Progenitor cell of endocrine pancreas (in vitro differentiated cells): ENCODE measurements at regions not wholly inside any gene's neighbourhood (a gene's known extent, or its start where the extent isn't known, plus 50 kb on each side); places are given as distances from the start of the nearest gene placed in this dataset.

Experiments
- DNase-seq: peaks from one replicate; pipeline ENCODE4 v3.0.0; 2021; ENCODE audit warnings: low spot score; ENCODE audit not compliant: unreplicated experiment
- H3K27ac Mint-ChIP-seq: 2 replicates; pipeline ENCODE4 v1.8.0; 2021; ENCODE audit warnings: mild to moderate bottlenecking, moderate library complexity, mixed read lengths
- H3K27me3 Mint-ChIP-seq: 2 replicates; pipeline ENCODE4 v1.8.0; 2021; ENCODE audit warnings: mixed read lengths
- H3K36me3 Mint-ChIP-seq: 2 replicates; pipeline ENCODE4 v1.8.0; 2022; ENCODE audit warnings: mixed read lengths; ENCODE audit not compliant: insufficient read depth
- H3K4me1 Mint-ChIP-seq: 2 replicates; pipeline ENCODE4 v1.8.0; 2021; ENCODE audit warnings: low read depth, mixed read lengths
- H3K4me3 Mint-ChIP-seq: 2 replicates; pipeline ENCODE4 v1.8.0; 2021; ENCODE audit warnings: low read depth, mild to moderate bottlenecking, moderate library complexity, mixed read lengths
- H3K9me3 Mint-ChIP-seq: 2 replicates; pipeline ENCODE4 v1.8.0; 2021; ENCODE audit warnings: low read depth, mixed read lengths
- TF ChIP-seq, protein P1 (sequence below): fragments of 200-600 bp; sonication (generic); IDR thresholded peaks from one replicate; pipeline ENCODE4 v1.5.0; 2021; ENCODE audit warnings: antibody characterized with exemption, mild to moderate bottlenecking; ENCODE audit not compliant: unreplicated experiment

DNA sequence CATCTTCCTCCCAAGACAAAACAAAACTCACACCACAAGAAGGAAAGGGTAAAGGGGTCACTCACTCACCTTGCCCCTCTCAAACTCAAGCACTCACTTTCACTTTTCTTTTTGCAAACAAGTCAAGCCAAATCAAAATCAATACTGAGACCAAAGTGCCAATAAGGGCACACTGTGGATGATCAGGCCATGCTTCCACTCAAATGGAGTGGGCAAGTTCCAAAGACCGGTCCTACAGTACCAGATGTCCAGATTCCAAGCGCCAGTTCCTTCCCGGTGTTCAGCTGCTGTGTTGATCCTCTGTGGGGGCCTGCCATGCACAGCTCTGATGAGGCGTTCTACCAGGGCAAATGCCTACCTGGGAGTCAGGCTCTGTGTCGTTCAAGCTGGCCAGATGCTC is 162.6 kb upstream of the GRIK2 start:
- no peak overlapping the region for H3K27ac Mint-ChIP-seq
- no peak overlapping the region for H3K4me3 Mint-ChIP-seq
- DNase-seq, result no peak
- H3K4me1 Mint-ChIP-seq, result no peaks in the 10 kb centered on the region
- no peaks in the 10 kb centered on the region for H3K9me3 Mint-ChIP-seq
- no peaks in the 10 kb centered on the region for H3K27me3 Mint-ChIP-seq
- TF ChIP-seq, protein P1, sequence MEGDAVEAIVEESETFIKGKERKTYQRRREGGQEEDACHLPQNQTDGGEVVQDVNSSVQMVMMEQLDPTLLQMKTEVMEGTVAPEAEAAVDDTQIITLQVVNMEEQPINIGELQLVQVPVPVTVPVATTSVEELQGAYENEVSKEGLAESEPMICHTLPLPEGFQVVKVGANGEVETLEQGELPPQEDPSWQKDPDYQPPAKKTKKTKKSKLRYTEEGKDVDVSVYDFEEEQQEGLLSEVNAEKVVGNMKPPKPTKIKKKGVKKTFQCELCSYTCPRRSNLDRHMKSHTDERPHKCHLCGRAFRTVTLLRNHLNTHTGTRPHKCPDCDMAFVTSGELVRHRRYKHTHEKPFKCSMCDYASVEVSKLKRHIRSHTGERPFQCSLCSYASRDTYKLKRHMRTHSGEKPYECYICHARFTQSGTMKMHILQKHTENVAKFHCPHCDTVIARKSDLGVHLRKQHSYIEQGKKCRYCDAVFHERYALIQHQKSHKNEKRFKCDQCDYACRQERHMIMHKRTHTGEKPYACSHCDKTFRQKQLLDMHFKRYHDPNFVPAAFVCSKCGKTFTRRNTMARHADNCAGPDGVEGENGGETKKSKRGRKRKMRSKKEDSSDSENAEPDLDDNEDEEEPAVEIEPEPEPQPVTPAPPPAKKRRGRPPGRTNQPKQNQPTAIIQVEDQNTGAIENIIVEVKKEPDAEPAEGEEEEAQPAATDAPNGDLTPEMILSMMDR, result no peak
- no peaks in the 10 kb centered on the region for H3K36me3 Mint-ChIP-seq

DNA sequence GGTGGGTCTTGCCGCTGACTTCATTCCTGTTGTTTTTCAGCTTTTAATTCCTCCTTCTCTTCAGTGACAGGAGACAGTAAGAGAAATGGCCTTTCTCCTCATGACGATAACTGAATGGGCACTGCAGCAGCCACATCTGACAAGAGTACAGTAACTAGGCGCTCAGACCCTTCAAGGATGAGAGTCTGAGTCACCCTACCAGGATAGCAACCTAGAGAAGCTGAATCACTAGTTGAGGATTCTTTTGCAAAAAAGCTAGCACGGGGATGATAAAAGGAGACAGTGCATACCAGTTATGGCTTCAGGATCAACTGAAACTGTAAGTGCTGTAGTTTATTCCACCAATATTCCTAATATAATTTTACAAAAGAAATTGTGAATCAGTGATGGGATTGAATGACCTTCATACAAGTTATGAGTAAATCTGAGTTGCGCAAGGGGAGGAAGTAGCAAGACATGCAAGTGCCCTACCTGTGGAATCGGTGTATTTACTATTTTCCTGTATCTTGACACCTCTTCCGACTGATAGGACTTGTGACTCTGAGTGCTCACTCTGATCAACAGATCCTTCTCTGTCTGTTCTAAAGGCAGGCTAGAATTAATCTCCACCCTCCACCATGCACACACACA is 161.8 kb upstream of the GRIK2 start:
- no peak overlapping the region for H3K27ac Mint-ChIP-seq

DNA sequence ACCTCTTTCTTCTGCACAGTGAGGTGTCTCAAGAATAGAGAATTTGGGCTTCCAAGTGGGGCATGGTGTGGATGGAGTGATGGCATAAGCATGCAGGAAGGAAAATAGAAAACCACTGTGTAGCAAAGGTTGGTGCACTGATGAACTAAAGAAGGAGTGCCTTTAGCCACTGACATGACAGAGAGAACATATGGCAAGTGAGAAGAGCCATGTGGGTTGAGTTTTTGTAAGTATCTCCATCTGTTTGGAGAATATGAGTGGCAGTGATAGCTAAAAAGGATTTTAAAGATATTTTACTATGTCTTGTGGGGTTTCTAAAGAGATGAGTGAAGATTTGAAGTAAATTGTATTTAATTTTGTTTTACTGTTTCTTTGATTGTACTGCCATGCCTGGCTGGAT is 160.5 kb upstream of the GRIK2 start:
- H3K36me3 Mint-ChIP-seq, result no peaks in the 10 kb centered on the region
- TF ChIP-seq, protein P1, result no peak
- H3K4me1 Mint-ChIP-seq, result no peaks in the 10 kb centered on the region
- H3K9me3 Mint-ChIP-seq, result no peaks in the 10 kb centered on the region
- no peak overlapping the region for H3K27ac Mint-ChIP-seq
- DNase-seq, result no peak
- H3K4me3 Mint-ChIP-seq, result no peak overlapping the region
- H3K27me3 Mint-ChIP-seq, result no peaks in the 10 kb centered on the region

More for the DNA sequence above, 161.8 kb upstream of the GRIK2 start:
- no peaks in the 10 kb centered on the region for H3K4me1 Mint-ChIP-seq
- no peaks in the 10 kb centered on the region for H3K27me3 Mint-ChIP-seq
- no peak overlapping the region for H3K4me3 Mint-ChIP-seq
- TF ChIP-seq, protein P1, result no peak
- no peaks in the 10 kb centered on the region for H3K9me3 Mint-ChIP-seq
- H3K36me3 Mint-ChIP-seq, result no peaks in the 10 kb centered on the region
- DNase-seq, result no peak

DNA sequence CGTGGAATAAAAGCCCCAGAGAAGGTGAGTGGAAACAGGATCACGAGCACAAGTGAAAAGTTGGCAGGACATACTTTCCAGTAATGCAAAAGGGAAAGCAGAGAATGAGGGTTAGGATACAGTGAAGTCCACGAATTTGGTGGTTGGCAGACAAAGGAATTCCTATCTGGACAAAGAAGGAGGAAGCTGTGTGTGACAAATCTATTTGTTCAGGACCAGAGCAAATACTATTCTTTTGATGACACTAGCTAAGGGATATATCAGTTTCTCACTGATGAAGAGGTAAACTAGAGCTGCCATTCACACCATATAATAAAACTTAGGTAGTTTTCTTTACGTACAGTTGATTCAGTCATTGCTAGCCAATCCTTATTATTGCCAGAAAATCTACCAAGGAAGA is 156.8 kb upstream of the GRIK2 start:
- no peaks in the 10 kb centered on the region for H3K9me3 Mint-ChIP-seq
- no peaks in the 10 kb centered on the region for H3K27me3 Mint-ChIP-seq
- H3K36me3 Mint-ChIP-seq, result no peaks in the 10 kb centered on the region
- H3K27ac Mint-ChIP-seq, result no peak overlapping the region
- no peak overlapping the region for H3K4me3 Mint-ChIP-seq
- DNase-seq, result no peak
- H3K4me1 Mint-ChIP-seq, result no peaks in the 10 kb centered on the region
- TF ChIP-seq, protein P1, result no peak

DNA sequence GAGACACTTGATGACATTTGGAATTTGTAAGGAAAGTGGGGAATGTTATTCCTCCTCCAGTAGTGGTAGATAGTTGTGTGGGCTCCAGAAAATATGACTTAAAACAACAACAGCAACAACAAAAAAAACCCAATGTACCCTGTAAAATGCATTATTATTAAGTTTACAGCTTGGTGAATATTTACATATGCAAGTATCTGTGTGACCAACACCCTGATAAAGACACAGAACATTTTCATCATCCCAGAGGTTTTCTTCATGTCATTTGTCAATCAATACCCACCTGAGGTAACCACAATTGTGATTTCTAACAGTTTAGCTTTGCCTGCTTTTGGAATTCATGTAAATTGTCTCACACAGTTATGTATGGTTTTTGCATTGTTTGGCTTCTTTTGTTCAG is 152.1 kb upstream of the GRIK2 start:
- Mint-ChIP-seq H3K4me3 (no peak overlapping the region), H3K27ac (no peak overlapping the region), H3K36me3 (no peaks in the 10 kb centered on the region), H3K9me3 (no peaks in the 10 kb centered on the region), H3K27me3 (no peaks in the 10 kb centered on the region), H3K4me1 (no peaks in the 10 kb centered on the region)
- TF ChIP-seq, protein P1, result no peak
- DNase-seq, result no peak
